ENCODE measurements at regions not wholly inside any gene's neighbourhood (a gene's known extent, or its start where the extent isn't known, plus 50 kb on each side); places are given as distances from the start of the nearest gene placed in this dataset.
"Not testable (repeated sequence)": the region's sequence is repeated elsewhere in the genome, so short reads cannot be mapped to it uniquely, and the experiment has no call there.

DNA sequence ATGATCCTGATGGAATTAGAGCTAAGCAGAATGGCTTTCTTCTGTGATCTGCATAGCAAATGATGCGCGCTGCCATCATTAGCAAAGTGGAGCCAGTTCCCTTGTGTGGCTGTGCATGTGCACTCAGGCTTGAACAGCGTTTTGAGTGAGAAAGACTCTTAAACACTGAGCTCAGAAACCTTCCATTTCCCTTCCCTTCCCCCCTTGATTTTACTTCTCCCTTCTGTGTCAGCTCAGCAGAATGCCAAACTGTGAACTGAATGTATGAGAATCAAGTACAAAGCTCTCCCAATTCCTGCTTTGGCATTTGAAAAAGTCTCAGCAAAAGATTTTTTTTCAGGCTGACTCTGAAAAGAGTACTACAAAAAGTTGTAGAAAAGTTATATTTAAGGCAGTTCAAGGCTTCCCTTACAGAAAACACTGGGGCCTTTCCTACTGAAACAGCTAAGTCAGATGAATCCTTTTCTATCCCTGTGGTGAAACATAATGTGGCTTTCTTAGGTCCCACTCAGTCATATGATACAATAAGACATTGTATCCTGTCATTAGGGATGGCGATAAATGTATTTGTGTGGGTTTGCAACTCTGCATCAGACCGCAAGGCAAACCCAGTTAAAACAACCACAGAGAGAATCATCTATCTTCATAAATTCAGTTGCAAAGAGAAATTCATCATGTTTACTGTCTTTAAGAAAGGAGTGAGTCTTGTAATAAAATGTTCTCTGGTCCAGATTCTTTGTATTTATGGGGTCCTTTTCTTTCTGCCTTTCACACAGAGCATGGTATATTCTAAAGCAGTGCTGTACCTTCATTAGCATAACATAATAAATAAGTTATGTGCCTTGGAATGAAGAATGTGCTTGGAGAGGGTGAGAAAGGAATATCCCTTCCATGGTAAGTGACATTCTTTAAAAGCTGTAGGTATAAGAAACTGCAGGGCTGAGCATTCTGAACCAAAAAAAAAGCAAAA, 222.6 kb downstream of the CAAP1 start:
- DNase-seq (ENCODE audit: low read depth in 1 of 2, low spot score in 1 of 2), result no peak
- H3K27me3 ChIP-seq, result peaks cover 18% of the 10 kb centered on the region
- no peaks in the 10 kb centered on the region for H3K4me1 ChIP-seq (ENCODE audit: low read depth)
- H3K36me3 ChIP-seq, result no peaks in the 10 kb centered on the region
- TF ChIP-seq CTCF (IDR thresholded peaks at IDR 0.05; ENCODE audit: low read depth, low read length), result no peak
- no peaks in the 10 kb centered on the region for H3K9me3 ChIP-seq (ENCODE audit: low read depth)
- H3K4me3 ChIP-seq, result no peak overlapping the region
- no peak overlapping the region for H3K27ac ChIP-seq

GRCh38 chr9:26667882-26668281, 224.7 kb downstream of the CAAP1 start:
- Histone ChIP-seq H3K9me3 (ENCODE audit: low read depth) (no peaks in the 10 kb centered on the region), H3K4me3 (no peak overlapping the region), H3K27ac (no peak overlapping the region), H3K36me3 (no peaks in the 10 kb centered on the region), H3K4me1 (ENCODE audit: low read depth) (no peaks in the 10 kb centered on the region), H3K27me3 (peaks cover 10% of the 10 kb centered on the region)
- DNase-seq (ENCODE audit: low read depth in 1 of 2, low spot score in 1 of 2), result no peak
- no peak for TF ChIP-seq CTCF (IDR thresholded peaks at IDR 0.05; ENCODE audit: low read depth, low read length)

DNA sequence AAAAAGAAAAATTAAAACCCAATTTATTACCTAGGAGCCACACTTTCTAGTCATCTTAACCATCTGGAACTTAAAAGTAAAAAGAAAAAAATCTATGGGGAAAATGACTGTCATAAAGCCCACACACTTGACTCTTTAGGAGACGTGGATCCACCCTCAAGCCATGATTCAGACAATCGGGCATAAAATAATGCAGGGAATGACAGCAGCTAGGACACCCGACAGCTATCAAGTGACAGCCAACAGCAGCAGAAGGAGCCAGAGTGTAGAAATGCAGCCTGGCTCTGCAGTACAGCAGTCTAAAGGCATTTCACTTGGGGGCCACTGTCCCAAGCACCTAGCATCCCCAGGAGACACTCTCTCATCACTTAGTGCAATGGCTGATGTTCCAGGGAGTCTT, 226.9 kb downstream of the CAAP1 start:
- Histone ChIP-seq H3K27ac (no peak overlapping the region), H3K36me3 (no peaks in the 10 kb centered on the region), H3K4me3 (no peak overlapping the region), H3K9me3 (ENCODE audit: low read depth) (no peaks in the 10 kb centered on the region), H3K27me3 (peaks cover 7% of the 10 kb centered on the region), H3K4me1 (ENCODE audit: low read depth) (no peaks in the 10 kb centered on the region)
- DNase-seq (ENCODE audit: low read depth in 1 of 2, low spot score in 1 of 2), result no peak
- TF ChIP-seq CTCF (IDR thresholded peaks at IDR 0.05; ENCODE audit: low read depth, low read length), result no peak

- H3K4me1 ChIP-seq (ENCODE audit: low read depth); H3K9me3 ChIP-seq (ENCODE audit: low read depth); H3K36me3 ChIP-seq; H3K27me3 ChIP-seq; H3K27ac ChIP-seq; DNase-seq (ENCODE audit: low read depth in 1 of 2, low spot score in 1 of 2); H3K4me3 ChIP-seq: not testable (repeated sequence)
Measured at GRCh38 chr9:26664087-26664773, 228.4 kb downstream of the CAAP1 start.

GRCh38 chr9:26662476-26662875, 230.1 kb downstream of the CAAP1 start:
- no peaks in the 10 kb centered on the region for H3K36me3 ChIP-seq
- no peak overlapping the region for H3K27ac ChIP-seq
- H3K4me1 ChIP-seq (ENCODE audit: low read depth), result no peaks in the 10 kb centered on the region
- no peak for DNase-seq (ENCODE audit: low read depth in 1 of 2, low spot score in 1 of 2)
- no peak overlapping the region for H3K4me3 ChIP-seq
- no peak for TF ChIP-seq CTCF (IDR thresholded peaks at IDR 0.05; ENCODE audit: low read depth, low read length)
- no peaks in the 10 kb centered on the region for H3K9me3 ChIP-seq (ENCODE audit: low read depth)
- H3K27me3 ChIP-seq, result no peaks in the 10 kb centered on the region

GRCh38 chr9:26658476-26658875, 234.1 kb downstream of the CAAP1 start:
- TF ChIP-seq CTCF (IDR thresholded peaks at IDR 0.05; ENCODE audit: low read depth, low read length), result no peak
- H3K4me3 ChIP-seq, result no peak overlapping the region
- H3K27ac ChIP-seq, result no peak overlapping the region
- no peaks in the 10 kb centered on the region for H3K9me3 ChIP-seq (ENCODE audit: low read depth)
- no peaks in the 10 kb centered on the region for H3K4me1 ChIP-seq (ENCODE audit: low read depth)
- no peaks in the 10 kb centered on the region for H3K27me3 ChIP-seq
- no peaks in the 10 kb centered on the region for H3K36me3 ChIP-seq
- no peak for DNase-seq (ENCODE audit: low read depth in 1 of 2, low spot score in 1 of 2)
